ENCODE measurements at regions not wholly inside any gene's neighbourhood (a gene's known extent, or its start where the extent isn't known, plus 50 kb on each side); places are given as distances from the start of the nearest gene placed in this dataset.

- no peak for DNase-seq (ENCODE audit: low read depth in 1 of 2, low spot score in 2 of 2)
- no peak overlapping the region for H4K91ac ChIP-seq (replicated peaks; ENCODE audit: insufficient read length, low read length)
- H4K20me1 ChIP-seq (replicated peaks in 1 of 2; ENCODE audit: control insufficient read depth in 1 of 2, insufficient read depth in 2 of 2, low read length in 2 of 2): no peaks in the 10 kb centered on the region
- H3K79me1 ChIP-seq (ENCODE audit: low read depth, low read length): no peaks in the 10 kb centered on the region
- 97% methylated on average over 2 of the region's 2 CpGs; no CpG with 5 or more reads in 1 of the 2 experiments for WGBS, 2 experiments (ENCODE audit: extremely low coverage in 1 of 2, insufficient coverage in 1 of 2, insufficient read length in 1 of 2, insufficient replicate concordance in 2 of 2, low coverage in 1 of 2, low lambda C conversion rate in 2 of 2, missing lambda C conversion rate in 1 of 2)
- CTCF ChIA-PET (ENCODE audit: partially characterized antibody): no interaction called here
- no peak overlapping the region for H3K4ac ChIP-seq (replicated peaks; ENCODE audit: insufficient read length, low read depth, low read length)
- H3K18ac ChIP-seq (ENCODE audit: extremely low read depth, low read length): no peak overlapping the region
- no peak overlapping the region for H3K56ac ChIP-seq (replicated peaks; ENCODE audit: insufficient read length, low read depth, low read length)
- POLR2A ChIA-PET (ENCODE audit: partially characterized antibody): no interaction called here
- no peak overlapping the region for H3K4me3 ChIP-seq (ENCODE audit: extremely low read depth in 1 of 4, insufficient read depth in 2 of 4, low read depth in 3 of 4, low read length in 4 of 4)
- no peaks in the 10 kb centered on the region for H3K4me1 ChIP-seq (replicated peaks in 1 of 4; ENCODE audit: control insufficient read depth in 3 of 4, insufficient read depth in 4 of 4, low read length in 3 of 4)
- H2BK12ac ChIP-seq (ENCODE audit: low read depth, low read length): no peak overlapping the region
- H3K36me3 ChIP-seq (ENCODE audit: control insufficient read depth in 2 of 4, insufficient read depth in 4 of 4, low read length in 3 of 4): no peaks in the 10 kb centered on the region
- H2AK5ac ChIP-seq (ENCODE audit: low read depth, low read length): no peak overlapping the region
- H3K4me2 ChIP-seq (ENCODE audit: insufficient read depth in 1 of 2, low read depth in 2 of 2, low read length in 2 of 2): no peak overlapping the region
- no peak overlapping the region for H4K8ac ChIP-seq (ENCODE audit: extremely low read depth, insufficient read depth, low read length)
- no peak overlapping the region for H2BK120ac ChIP-seq (replicated peaks; ENCODE audit: low read depth, low read length)
- no peaks in the 10 kb centered on the region for H3K79me2 ChIP-seq (ENCODE audit: control insufficient read depth in 1 of 2, insufficient read depth in 2 of 2, low read length in 2 of 2)
- H2AFZ ChIP-seq (ENCODE audit: low read length): no peak overlapping the region
- H3K27ac ChIP-seq (ENCODE audit: low read depth, low read length): no peak overlapping the region
- H3K27me3 ChIP-seq (replicated peaks in 1 of 4; ENCODE audit: control insufficient read depth in 3 of 4, extremely low read depth in 1 of 4, insufficient read depth in 3 of 4, low read length in 3 of 4): no peaks in the 10 kb centered on the region
- H3K9me3 ChIP-seq (ENCODE audit: insufficient read depth in 2 of 2, low read depth in 1 of 2, low read length in 1 of 2): no peaks in the 10 kb centered on the region
- no peak overlapping the region for H2BK20ac ChIP-seq (ENCODE audit: low read length)
- no peak overlapping the region for H3K9ac ChIP-seq (replicated peaks in 1 of 4; ENCODE audit: extremely low read depth in 1 of 4, low read depth in 3 of 4, low read length in 3 of 4)
- H2BK15ac ChIP-seq (ENCODE audit: low read length): no peak overlapping the region
- no peak overlapping the region for H3K14ac ChIP-seq (ENCODE audit: insufficient read length)
- no peak overlapping the region for H4K5ac ChIP-seq (ENCODE audit: insufficient read length, low read depth, low read length)
- H3K23ac ChIP-seq (ENCODE audit: insufficient read length): no peak overlapping the region
- H2BK5ac ChIP-seq (ENCODE audit: low read depth, low read length): no peak overlapping the region
- no peaks in the 10 kb centered on the region for H3K23me2 ChIP-seq (ENCODE audit: low read depth, low read length)
- no peak for FAIRE-seq
- no peak for TF ChIP-seq RNF2 (IDR thresholded peaks at IDR 0.05; ENCODE audit: borderline replicate concordance, low read depth, low read length, missing control alignments, poor library complexity, severe bottlenecking)
- no peak for TF ChIP-seq CTBP2 (IDR thresholded peaks at IDR 0.05; ENCODE audit: borderline replicate concordance, insufficient read depth, insufficient read length, low read length)
- no peak for TF ChIP-seq CTCF (IDR thresholded peaks at IDR 0.05; ENCODE audit: control extremely low read depth in 1 of 3, insufficient read depth in 1 of 3, low read depth in 1 of 3, low read length in 3 of 3)
- no peak for TF ChIP-seq HDAC2 (IDR thresholded peaks at IDR 0.05; ENCODE audit: borderline replicate concordance in 1 of 2, low read depth in 2 of 2, low read length in 2 of 2)
- TF ChIP-seq SUZ12 (IDR thresholded peaks at IDR 0.05; ENCODE audit: low read length): no peak
- TF ChIP-seq HDAC6 (IDR thresholded peaks at IDR 0.05; ENCODE audit: low read depth, low read length): no peak
- no peak for TF ChIP-seq SAP30 (IDR thresholded peaks at IDR 0.05; ENCODE audit: insufficient read depth, insufficient replicate concordance, low read length)
- no peak for TF ChIP-seq ASH2L (IDR thresholded peaks at IDR 0.05; ENCODE audit: low read length)
- no peak for TF ChIP-seq SP1 (IDR thresholded peaks at IDR 0.05; ENCODE audit: low read depth, low read length)
- TF ChIP-seq RBBP5 (IDR thresholded peaks at IDR 0.05; ENCODE audit: borderline replicate concordance, low read depth, low read length): no peak
- TF ChIP-seq SIN3A (conservative IDR thresholded peaks at IDR 0.05 in 1 of 2, IDR thresholded peaks at IDR 0.05 in 1 of 2; ENCODE audit: low read depth in 1 of 2, low read length in 2 of 2): no peak
Measured at GRCh38 chr10:81759111-81759510, 115.9 kb upstream of the NRG3 start.
